DND-41 (cell line): ENCODE measurements at regions not wholly inside any gene's neighbourhood (a gene's known extent, or its start where the extent isn't known, plus 50 kb on each side); places are given as distances from the start of the nearest gene placed in this dataset.

Experiments
- EZH2 ChIP-seq: IDR thresholded peaks from 3 replicates; pipeline ENCODE4 v1.6.1; 2012; ENCODE audit warnings: borderline replicate concordance, low read depth, mild to moderate bottlenecking, moderate library complexity, low read length, inconsistent platforms; ENCODE audit not compliant: severe bottlenecking
- TF ChIP-seq, protein P1 (sequence below): IDR thresholded peaks from 2 replicates; pipeline ENCODE4 v1.5.1; 2012; ENCODE audit warnings: borderline replicate concordance, low read length, moderate library complexity, mild to moderate bottlenecking; ENCODE audit not compliant: poor library complexity, severe bottlenecking; ENCODE audit errors: extremely low read depth

DNA sequence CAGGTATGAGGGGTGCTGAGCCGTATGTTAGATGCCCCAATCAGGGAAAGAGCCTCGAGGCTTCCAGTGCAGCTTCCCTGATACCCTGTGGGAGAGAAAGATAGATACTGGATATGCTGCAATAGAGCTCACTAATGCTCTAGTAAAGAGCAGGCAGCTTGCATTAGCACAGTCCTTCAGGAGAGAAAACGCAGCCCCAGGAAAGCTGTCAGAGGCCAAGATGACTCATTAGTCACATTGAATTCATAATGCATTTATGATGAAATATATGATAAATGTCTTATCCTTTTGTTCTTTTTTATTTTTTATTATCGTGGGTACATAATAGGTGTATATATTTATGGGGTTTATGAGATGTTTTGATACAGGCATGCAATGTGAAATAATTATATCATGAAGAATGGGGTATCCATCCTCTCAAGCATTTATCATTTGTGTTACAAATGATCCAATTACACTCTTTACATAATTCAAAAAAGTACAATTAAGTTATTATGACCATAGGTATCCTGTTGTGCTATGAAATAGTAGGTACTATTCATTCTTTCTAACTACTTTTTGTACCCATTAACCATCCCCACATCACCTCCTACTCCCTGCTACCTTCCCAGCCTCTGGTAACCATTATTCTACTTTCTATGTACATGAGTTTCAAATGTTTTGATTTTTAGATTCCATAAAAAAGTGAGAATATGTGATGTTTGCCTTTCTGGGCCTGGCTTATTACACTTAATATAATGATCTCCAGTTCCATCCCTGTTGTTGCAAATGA is 94.5 kb upstream of the TOP3B start:
- TF ChIP-seq, protein P1, sequence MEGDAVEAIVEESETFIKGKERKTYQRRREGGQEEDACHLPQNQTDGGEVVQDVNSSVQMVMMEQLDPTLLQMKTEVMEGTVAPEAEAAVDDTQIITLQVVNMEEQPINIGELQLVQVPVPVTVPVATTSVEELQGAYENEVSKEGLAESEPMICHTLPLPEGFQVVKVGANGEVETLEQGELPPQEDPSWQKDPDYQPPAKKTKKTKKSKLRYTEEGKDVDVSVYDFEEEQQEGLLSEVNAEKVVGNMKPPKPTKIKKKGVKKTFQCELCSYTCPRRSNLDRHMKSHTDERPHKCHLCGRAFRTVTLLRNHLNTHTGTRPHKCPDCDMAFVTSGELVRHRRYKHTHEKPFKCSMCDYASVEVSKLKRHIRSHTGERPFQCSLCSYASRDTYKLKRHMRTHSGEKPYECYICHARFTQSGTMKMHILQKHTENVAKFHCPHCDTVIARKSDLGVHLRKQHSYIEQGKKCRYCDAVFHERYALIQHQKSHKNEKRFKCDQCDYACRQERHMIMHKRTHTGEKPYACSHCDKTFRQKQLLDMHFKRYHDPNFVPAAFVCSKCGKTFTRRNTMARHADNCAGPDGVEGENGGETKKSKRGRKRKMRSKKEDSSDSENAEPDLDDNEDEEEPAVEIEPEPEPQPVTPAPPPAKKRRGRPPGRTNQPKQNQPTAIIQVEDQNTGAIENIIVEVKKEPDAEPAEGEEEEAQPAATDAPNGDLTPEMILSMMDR, result no peak
- TF ChIP-seq EZH2, result no peak
